GM21576 (cell line): ENCODE measurements at regions not wholly inside any gene's neighbourhood (a gene's known extent, or its start where the extent isn't known, plus 50 kb on each side); places are given as distances from the start of the nearest gene placed in this dataset.
"Not testable (repeated sequence)": the region's sequence is repeated elsewhere in the genome, so short reads cannot be mapped to it uniquely, and the experiment has no call there.

Source experiments
- ATAC-seq: cut with Tn5 transposase; IDR thresholded peaks from one replicate; pipeline ENCODE4 v1.9.1; 2021; ENCODE audit warnings: mild to moderate bottlenecking, moderate library complexity; ENCODE audit not compliant: unreplicated experiment

- ATAC-seq = no peak
Observed at GRCh38 chr21:16211339-16212303, 481.8 kb downstream of the USP25 start.

GRCh38 chr21:16213518-16213917 lies 483.7 kb downstream of the USP25 start:
- no peak for ATAC-seq

GRCh38 chr21:16215193-16215592 lies 485.4 kb downstream of the USP25 start:
- ATAC-seq = no peak

GRCh38 chr21:16215663-16216183 lies 485.9 kb downstream of the USP25 start:
- no peak for ATAC-seq

- ATAC-seq = no peak
Observed at GRCh38 chr21:16216288-16216962, 486.6 kb downstream of the USP25 start.

GRCh38 chr21:16218682-16219343 lies 489.0 kb downstream of the USP25 start:
- no peak for ATAC-seq

- ATAC-seq = not testable (repeated sequence)
Observed at GRCh38 chr21:16224756-16225155, 495.0 kb downstream of the USP25 start.

- ATAC-seq = no peak
Observed at GRCh38 chr21:16239659-16240265, 510.0 kb downstream of the USP25 start.

- no peak for ATAC-seq
Observed at GRCh38 chr21:16241016-16241415, 511.2 kb downstream of the USP25 start.

- no peak for ATAC-seq
Observed at GRCh38 chr21:16241479-16241963, 511.7 kb downstream of the USP25 start.

GRCh38 chr21:16243396-16243795 lies 513.6 kb downstream of the USP25 start:
- no peak for ATAC-seq

- ATAC-seq = no peak
Observed at GRCh38 chr21:16248705-16249104, 518.9 kb downstream of the USP25 start.

GRCh38 chr21:16250273-16250672 lies 520.5 kb downstream of the USP25 start:
- ATAC-seq = no peak

GRCh38 chr21:16258844-16259611 lies 529.2 kb downstream of the USP25 start:
- no peak for ATAC-seq

- no peak for ATAC-seq
Observed at GRCh38 chr21:16262091-16262490, 532.3 kb downstream of the USP25 start.

GRCh38 chr21:16264319-16264718 lies 534.5 kb downstream of the USP25 start:
- no peak for ATAC-seq

GRCh38 chr21:16269476-16269875 lies 539.7 kb downstream of the USP25 start:
- ATAC-seq = no peak

GRCh38 chr21:16279731-16280581 lies 550.2 kb downstream of the USP25 start:
- no peak for ATAC-seq

- no peak for ATAC-seq
Observed at GRCh38 chr21:16280686-16281091, 550.9 kb downstream of the USP25 start.
